8988T (cell line): ENCODE measurements at regions not wholly inside any gene's neighbourhood (a gene's known extent, or its start where the extent isn't known, plus 50 kb on each side); places are given as distances from the start of the nearest gene placed in this dataset.

Source experiments
- DNase-seq: peaks from one replicate; pipeline ENCODE4 v3.0.0; 2011

GRCh38 chr6:113805811-113806495 lies 51.2 kb upstream of the MARCKS start:
- no peak for DNase-seq
